NCI-H1436 (cell line): ENCODE measurements at regions not wholly inside any gene's neighbourhood (a gene's known extent, or its start where the extent isn't known, plus 50 kb on each side); places are given as distances from the start of the nearest gene placed in this dataset.
"Not testable (repeated sequence)": the region's sequence is repeated elsewhere in the genome, so short reads cannot be mapped to it uniquely, and the experiment has no call there.

Experiments used
- DNase-seq: peaks from one replicate; lab custom pipeline; 2025; lab: John Stamatoyannopoulos, UW

DNA sequence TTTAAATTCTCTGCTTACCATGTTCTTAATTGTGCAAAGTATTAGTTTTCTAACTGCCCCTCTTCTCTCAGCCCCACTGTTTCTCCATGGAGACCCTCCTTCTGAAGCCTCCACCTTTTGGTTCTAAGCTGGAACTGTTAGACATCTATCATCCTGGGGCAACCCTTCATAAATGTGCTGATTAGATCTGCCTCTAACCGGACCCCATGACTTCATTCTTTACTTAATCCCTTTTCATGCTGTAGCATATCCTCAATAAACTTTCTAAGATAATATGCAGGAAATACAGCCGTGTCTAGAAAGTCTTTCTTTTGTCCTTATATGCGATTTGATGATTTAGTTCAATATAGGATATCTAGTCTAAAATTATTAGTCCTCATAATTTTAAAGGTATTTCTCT, 1020.1 kb downstream of the ADGRL2 start:
- no peak for DNase-seq

- no peak for DNase-seq
Measured at GRCh38 chr1:82819234-82819633, 1018.5 kb downstream of the ADGRL2 start.

GRCh38 chr1:82818586-82818985, 1017.9 kb downstream of the ADGRL2 start:
- no peak for DNase-seq

DNA sequence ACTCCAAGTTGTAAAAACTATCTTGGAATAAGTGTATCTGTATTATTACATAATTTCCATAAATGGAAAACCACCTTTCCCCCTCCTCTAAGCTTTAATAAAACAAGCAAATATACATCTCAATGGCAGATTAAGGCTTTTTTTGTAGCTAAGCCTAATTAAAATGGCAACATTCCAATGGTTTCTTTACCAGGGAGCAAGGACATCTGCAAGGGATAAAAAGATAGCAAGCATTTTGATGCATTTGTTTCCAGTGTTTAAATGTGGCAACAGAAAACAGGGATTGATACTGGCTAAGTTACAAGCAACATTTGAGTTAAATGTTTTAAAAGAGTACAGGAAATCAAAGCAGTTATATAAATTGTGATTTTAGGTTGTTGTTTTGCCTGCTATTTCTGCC, 1012.7 kb downstream of the ADGRL2 start:
- no peak for DNase-seq

DNA sequence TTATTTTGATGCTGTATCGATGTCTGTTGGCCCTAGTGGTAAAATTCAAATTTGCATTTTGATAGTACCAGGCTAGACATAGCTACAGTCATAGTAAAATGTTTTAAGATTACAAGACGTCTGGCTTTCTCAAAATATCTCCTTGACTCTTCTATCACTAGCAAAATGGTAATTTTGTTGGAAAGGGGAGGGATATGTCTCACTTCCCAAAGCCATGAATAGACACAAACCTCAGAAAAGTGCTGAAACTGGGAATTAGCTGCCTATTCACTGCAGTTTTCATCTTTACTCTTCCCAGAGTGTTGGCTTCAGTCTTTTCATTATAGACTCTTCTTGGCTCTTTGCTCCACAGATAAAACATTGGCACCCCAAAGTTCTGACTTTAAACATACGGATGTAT, 1009.9 kb downstream of the ADGRL2 start:
- no peak for DNase-seq

DNA sequence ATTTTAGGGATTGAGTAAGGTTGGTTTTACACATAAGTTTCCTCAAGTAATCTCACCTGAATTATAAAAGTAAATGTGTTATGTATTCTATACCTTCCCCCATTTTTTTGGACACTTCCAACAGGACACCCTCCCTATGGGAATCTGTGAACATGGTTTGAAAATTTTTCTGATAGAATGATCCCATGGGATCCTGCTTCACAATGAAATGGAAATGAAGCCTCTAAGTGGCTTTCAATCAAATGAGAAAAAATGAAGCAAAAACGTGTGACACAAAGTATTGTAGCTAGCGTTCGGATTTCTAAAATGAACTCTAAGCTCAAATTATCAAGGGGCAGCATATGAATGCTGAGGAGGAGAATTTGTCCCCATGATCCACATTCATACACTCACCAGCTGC, 1006.8 kb downstream of the ADGRL2 start:
- no peak for DNase-seq

DNA sequence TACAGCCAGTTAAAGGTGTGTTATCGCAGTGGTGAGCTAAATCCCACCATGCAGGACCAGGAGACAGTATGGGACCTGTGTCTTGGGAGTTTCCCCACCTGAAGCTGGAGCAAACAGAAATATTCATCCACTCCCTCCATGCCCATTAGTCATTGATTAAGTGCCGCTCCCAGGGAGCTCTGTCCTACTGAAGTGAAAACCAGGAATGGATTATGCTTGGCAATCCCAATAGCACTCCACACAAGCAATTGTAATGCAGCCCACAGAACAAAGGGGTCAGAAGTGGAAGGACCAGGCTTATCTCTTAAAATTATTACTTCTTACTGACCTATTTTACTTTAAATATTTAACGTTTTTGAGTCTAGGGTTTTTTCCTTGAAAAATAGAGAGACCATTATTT, 1005.4 kb downstream of the ADGRL2 start:
- no peak for DNase-seq

DNA sequence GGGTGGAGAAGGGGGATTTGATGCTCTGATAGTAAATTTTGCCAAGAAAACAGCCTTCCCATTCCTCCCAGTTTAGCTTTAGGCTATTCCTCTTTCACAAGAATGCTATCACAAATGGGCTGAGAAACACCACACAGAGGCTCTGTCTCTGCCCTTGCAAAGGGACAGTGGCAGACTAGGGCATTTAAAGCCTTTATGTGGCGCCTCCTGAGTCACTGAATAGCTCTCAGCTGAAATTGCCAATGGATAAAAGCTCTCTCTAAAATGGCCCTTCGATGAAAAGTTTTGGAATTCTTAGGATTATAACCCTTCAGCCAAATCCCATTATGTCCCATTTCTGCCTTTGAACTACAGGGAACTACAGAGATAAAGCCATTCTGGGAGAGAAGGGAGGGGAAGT, 1000.4 kb downstream of the ADGRL2 start:
- DNase-seq: no peak

DNA sequence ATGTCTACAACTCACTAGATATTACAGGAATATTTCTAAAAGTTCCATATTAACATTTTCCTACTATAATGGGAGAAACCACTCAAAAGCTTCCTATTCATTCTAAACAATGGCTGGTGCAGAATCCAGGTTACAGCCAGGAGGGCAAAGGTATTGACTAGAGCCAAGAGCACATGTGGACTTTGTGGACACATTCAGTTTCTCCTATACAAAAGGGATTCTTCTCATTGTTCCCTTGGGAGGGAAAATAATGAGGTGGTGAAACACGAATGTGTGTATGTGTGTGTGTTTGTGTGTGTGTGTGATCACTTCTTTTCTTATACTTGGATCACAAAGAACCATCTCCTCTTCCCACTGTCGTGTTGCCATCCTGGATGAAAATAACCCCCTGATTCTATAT, 1000.0 kb downstream of the ADGRL2 start:
- no peak for DNase-seq

GRCh38 chr1:82799261-82799660, 998.5 kb downstream of the ADGRL2 start:
- no peak for DNase-seq

DNA sequence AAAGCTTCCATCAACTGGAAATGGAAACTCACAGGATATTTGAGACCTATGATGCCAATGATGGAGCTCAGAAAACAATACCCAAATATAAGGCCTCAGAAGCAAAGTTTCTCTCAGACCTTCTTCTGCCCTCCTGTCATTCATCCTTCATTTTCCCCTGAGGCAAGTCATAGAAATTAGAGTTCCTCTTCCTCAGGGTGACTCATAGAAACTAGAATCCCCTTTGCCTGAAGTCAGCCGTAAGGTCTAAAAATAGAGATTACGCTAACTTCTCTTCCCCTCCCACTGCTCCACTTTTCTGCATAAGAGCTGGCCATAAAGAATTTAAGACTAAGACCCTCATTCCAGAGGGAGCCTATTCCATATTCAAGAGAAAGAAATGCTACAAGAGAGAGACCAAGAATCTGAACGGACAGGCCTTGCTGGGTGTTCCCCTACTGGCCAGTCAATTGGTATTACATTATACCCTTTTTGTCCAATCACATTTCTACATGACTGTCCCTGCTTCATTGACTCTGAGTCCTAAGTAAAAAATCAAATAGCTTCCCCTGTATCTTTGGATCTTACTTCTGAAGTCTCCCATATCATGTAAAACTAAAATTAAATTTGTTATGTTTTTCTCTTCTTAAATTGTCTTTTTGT, 994.9 kb downstream of the ADGRL2 start:
- DNase-seq: no peak

GRCh38 chr1:82792151-82792550, 991.4 kb downstream of the ADGRL2 start:
- no peak for DNase-seq

GRCh38 chr1:82790556-82790955, 989.8 kb downstream of the ADGRL2 start:
- DNase-seq: no peak

- no peak for DNase-seq
Measured at GRCh38 chr1:82788660-82789059, 987.9 kb downstream of the ADGRL2 start.

GRCh38 chr1:82788038-82788437, 987.3 kb downstream of the ADGRL2 start:
- DNase-seq: no peak

DNA sequence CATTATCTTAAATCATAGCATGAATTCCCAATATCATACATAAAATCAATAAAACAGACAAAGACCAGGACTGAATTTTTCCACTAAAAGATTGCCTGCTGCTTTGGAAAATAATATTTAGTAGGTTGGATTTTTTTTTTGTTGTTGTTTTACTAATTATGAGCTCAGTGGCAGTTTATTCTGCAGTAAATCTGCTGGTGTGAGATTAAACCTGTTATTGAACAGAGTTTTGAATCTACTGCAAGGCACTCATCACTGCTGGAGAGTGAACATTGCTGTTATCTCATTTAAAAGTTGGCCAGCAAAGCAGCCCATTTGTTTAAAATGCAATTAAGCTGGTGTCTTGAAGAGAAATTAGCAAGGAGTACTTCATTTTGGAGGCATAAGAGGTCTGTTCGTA, 986.1 kb downstream of the ADGRL2 start:
- DNase-seq: peak; percentile 8

- DNase-seq: no peak
Measured at GRCh38 chr1:82785268-82785790, 984.6 kb downstream of the ADGRL2 start.

- no peak for DNase-seq
Measured at GRCh38 chr1:82783044-82783443, 982.3 kb downstream of the ADGRL2 start.

DNA sequence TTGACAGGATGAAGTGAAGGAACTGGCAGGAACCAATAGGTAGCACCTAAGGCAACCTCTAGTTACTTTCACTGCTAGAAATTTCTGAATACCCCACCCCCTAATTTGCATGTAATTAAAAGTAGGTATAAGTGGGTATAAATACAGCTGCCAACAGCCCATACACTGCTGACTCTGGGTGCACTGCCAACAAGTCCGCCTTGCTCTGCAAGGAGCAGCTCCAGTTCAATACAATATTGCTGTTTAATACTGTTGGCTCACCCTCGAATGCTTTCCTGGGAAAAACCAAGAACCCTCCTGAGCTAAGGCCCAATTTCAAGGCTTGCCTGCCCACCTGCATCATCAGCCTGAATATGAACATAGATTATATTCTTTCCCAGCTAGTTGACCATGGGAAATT, 981.9 kb downstream of the ADGRL2 start:
- no peak for DNase-seq

GRCh38 chr1:82778612-82779011, 977.9 kb downstream of the ADGRL2 start:
- DNase-seq: no peak

DNA sequence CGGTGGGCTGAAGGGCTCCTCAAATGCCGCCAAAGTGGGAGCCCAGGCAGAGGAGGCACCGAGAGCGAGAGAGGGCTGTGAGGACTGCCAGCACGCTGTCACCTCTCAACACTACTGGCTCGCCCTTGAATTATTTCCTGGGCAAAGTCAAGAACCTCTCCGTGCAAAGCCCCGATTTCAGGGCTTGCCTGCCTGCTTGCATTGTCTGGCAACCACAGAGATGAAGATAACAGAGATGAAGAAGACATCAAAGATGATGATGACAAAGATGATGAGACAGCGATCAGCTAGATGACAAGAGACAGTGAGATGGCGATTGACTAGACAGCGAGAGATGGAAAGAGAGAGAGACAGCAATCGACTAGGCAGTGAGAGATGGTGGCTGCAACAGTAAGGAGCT, 976.5 kb downstream of the ADGRL2 start:
- DNase-seq: no peak

DNA sequence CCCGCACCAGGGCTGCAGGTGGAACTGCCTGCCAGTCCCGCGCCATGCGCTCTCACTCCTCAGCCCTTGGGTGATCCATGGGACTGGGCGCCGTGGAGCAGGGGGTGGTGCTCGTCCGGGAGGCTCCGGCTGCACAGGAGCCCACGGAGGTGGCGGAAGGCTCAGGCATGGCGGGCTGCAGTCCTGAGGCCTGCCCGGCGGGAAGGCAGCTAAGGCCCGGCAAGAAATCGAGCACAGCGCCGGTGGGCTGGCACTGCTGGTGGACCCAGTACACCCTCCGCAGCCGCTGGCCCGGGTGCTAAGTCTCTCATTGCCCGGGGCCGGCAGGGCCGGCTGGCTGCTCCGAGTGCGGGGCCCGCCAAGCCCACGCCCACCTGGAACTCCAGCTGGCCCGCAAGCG, 976.0 kb downstream of the ADGRL2 start:
- not testable (repeated sequence) for DNase-seq

DNA sequence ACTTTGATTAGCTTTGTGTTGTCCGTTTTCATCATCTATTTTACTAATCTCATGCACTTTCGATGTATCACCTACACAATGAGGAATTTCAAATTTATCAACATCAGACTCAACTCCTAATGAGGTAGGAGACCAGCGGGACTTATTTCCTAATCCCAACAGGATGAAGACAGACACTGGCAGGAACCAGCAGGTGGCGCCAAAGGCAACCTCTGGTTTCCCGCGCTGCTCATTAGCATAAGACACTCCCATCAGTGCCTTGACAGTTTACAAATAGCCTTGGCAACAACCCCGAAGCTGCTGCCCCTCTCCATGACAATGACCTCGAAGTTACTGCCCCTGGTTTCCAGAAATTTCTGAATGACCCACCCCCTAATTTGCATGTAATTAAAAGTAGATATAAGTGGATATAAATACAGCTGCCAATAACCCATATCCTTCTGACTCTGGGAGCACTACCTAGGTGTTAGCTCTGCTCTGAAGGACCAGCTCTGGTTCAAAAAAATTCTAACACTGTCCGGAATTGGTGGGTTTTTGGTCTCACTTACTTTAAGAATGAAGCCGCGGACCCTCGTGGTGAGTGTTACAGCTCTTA, 974.8 kb downstream of the ADGRL2 start:
- DNase-seq: no peak
